ENCODE measurements at regions not wholly inside any gene's neighbourhood (a gene's known extent, or its start where the extent isn't known, plus 50 kb on each side); places are given as distances from the start of the nearest gene placed in this dataset.

DNA sequence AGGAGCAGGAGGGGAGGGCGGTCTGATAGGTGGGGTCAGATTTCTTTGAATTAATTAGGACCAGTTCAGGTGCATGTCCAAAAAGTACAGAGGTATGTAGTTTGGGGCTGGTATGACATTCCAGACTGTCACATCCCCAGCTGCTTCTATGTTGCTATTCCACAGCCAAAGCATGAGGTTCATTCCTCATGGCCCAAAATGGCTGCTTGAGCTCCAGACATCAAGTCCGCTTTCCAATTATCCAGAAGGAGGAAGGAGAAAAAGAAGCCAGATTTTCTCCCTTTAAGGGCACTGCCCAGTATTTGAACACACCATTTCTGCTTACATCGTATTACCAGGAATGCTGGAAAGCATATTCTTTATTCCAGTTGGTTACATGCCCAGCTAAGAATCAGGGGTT is 58.0 kb upstream of the CD82 start:
- no peak overlapping the region for H3K27ac ChIP-seq
- DNase-seq (ENCODE audit: low spot score in 2 of 2) = no peak
- no peaks in the 10 kb centered on the region for H3K36me3 ChIP-seq
- WGBS, 2 donors = 86 to 89% methylated on average over 3 of the region's 3 CpGs
- no peaks in the 10 kb centered on the region for H3K4me1 ChIP-seq
- peaks cover 0 to 11% (median 0%) of the 10 kb centered on the region in 4 donors for H3K9me3 ChIP-seq
- TF ChIP-seq POLR2A (IDR thresholded peaks at IDR 0.05) (no peak), EP300 (IDR thresholded peaks at IDR 0.05) (no peak)
- TF ChIP-seq, protein P1, sequence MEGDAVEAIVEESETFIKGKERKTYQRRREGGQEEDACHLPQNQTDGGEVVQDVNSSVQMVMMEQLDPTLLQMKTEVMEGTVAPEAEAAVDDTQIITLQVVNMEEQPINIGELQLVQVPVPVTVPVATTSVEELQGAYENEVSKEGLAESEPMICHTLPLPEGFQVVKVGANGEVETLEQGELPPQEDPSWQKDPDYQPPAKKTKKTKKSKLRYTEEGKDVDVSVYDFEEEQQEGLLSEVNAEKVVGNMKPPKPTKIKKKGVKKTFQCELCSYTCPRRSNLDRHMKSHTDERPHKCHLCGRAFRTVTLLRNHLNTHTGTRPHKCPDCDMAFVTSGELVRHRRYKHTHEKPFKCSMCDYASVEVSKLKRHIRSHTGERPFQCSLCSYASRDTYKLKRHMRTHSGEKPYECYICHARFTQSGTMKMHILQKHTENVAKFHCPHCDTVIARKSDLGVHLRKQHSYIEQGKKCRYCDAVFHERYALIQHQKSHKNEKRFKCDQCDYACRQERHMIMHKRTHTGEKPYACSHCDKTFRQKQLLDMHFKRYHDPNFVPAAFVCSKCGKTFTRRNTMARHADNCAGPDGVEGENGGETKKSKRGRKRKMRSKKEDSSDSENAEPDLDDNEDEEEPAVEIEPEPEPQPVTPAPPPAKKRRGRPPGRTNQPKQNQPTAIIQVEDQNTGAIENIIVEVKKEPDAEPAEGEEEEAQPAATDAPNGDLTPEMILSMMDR (IDR thresholded peaks at IDR 0.05) = no peak
- H3K4me3 ChIP-seq = no peak overlapping the region
- no peaks in the 10 kb centered on the region for H3K27me3 ChIP-seq

DNA sequence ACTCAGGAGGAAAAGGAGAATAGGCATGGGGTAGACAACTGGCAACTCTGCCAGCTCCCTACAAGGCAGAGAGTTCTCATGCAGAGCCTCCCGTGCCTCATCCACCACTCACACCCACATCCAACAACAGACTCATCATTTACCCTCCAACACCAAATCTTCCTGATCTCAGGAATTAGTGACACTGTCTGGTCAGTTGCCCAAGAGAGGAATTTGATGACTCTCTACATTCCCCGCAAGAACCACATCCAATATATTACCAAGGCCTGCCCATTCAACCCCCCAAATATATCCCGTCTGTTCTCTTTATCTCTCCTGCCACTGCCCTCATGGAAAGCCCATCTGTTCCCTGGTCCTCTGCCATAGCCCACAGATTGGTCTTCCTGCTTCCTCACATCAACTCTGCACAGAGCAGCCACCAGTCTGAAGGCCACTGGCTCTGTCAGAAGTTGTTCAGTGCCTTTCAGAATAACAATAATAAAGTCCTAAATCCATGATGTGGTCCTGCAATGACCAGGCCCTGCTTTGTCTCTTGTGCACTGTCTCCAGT is 57.5 kb upstream of the CD82 start:
- Histone ChIP-seq H3K27me3 (no peaks in the 10 kb centered on the region), H3K4me1 (no peaks in the 10 kb centered on the region), H3K36me3 (no peaks in the 10 kb centered on the region), H3K27ac (no peak overlapping the region), H3K9me3 (peaks cover 0 to 11% (median 0%) of the 10 kb centered on the region in 4 donors), H3K4me3 (no peak overlapping the region)
- DNase-seq (ENCODE audit: low spot score in 2 of 2) = no peak
- no peak for TF ChIP-seq POLR2A (IDR thresholded peaks at IDR 0.05)
- TF ChIP-seq, protein P1 (IDR thresholded peaks at IDR 0.05) = no peak
- WGBS, 2 donors = 83 to 87% methylated on average over 3 of the region's 3 CpGs

DNA sequence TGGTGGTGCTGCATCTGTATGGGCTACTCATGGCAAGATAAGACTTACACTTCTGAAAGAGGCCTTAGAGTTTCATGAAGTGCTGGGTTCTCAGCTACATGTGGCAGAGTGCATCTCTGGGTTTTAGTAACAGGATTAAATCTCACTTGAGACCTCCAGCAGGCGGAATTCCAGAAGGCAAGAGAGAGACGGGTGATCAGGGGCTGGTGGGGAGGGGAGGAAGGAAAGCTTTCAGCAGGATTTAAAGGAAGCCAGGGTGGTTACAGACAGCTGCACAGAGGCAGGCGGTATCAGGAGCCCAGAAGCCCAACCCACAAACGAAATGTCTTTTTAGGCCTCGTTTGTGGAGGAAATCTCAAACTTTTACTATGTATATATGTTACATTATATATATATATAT is 56.2 kb upstream of the CD82 start:
- Histone ChIP-seq H3K9me3 (peaks cover 0 to 11% (median 0%) of the 10 kb centered on the region in 4 donors), H3K27me3 (no peaks in the 10 kb centered on the region), H3K36me3 (no peaks in the 10 kb centered on the region), H3K4me1 (no peaks in the 10 kb centered on the region), H3K4me3 (no peak overlapping the region), H3K27ac (no peak overlapping the region)
- 36 to 48% methylated on average over 5 of the region's 5 CpGs for WGBS, 2 donors
- no peak for DNase-seq (ENCODE audit: low spot score in 2 of 2)
- no peak for TF ChIP-seq EP300 (IDR thresholded peaks at IDR 0.05)
- no peak for TF ChIP-seq POLR2A (IDR thresholded peaks at IDR 0.05)
- TF ChIP-seq, protein P1 (IDR thresholded peaks at IDR 0.05) = no peak

DNA sequence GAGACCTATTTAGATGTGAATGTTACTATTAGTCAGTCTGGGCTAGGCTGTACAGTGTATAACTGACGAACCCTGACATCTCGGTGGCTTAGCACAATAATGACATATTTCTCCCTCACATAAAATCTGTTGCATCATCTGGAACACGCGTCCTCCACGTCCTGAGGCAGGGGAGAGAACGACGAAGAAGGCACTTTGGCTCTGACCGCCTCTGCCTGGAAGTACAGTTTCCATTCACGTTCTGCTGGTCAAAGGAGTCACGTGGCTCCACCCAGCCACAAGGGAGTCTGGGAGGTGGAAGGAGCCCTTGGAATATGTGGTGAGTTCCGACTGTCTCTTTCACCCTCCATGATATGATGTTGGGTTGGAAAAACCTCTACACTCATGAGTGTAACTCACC is 55.1 kb upstream of the CD82 start:
- peaks cover 0 to 7% (median 0%) of the 10 kb centered on the region in 4 donors for H3K9me3 ChIP-seq
- WGBS, 2 donors = 73 to 79% methylated on average over 11 of the region's 11 CpGs
- no peaks in the 10 kb centered on the region for H3K4me1 ChIP-seq
- TF ChIP-seq POLR2A (IDR thresholded peaks at IDR 0.05) (no peak), EP300 (IDR thresholded peaks at IDR 0.05) (no peak)
- TF ChIP-seq, protein P1 (IDR thresholded peaks at IDR 0.05) = no peak
- DNase-seq (ENCODE audit: low spot score in 2 of 2) = no peak
- H3K27ac ChIP-seq = no peak overlapping the region
- no peak overlapping the region for H3K4me3 ChIP-seq
- H3K27me3 ChIP-seq = no peaks in the 10 kb centered on the region
- no peaks in the 10 kb centered on the region for H3K36me3 ChIP-seq

DNA sequence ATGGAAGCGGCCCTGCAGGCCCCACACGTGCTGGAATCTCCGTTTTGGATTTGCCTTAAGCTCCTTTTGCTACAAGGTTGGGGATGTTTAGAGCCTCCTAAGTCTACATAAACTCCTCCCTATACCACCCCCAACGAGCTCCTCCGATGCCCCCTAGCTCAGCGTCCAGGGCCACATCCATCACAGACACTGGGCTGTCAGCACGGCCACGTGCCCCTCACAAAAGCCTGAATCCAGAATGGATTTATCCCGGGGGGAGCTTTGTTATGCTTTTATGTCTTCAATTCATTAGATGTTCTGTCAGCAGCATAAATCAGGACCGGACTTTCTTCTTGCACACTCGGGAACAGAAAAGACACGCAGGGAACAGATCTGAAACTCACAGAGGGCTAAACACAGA is 52.6 kb upstream of the CD82 start:
- no peak overlapping the region for H3K27ac ChIP-seq
- no peak for DNase-seq (ENCODE audit: low spot score in 2 of 2)
- 51 to 55% methylated on average over 12 of the region's 12 CpGs for WGBS, 2 donors
- TF ChIP-seq EP300 (IDR thresholded peaks at IDR 0.05) = no peak
- no peak for TF ChIP-seq POLR2A (IDR thresholded peaks at IDR 0.05)
- TF ChIP-seq, protein P1 (IDR thresholded peaks at IDR 0.05) = no peak
- H3K27me3 ChIP-seq = no peaks in the 10 kb centered on the region
- no peaks in the 10 kb centered on the region for H3K36me3 ChIP-seq
- no peaks in the 10 kb centered on the region for H3K4me1 ChIP-seq
- no peaks in the 10 kb centered on the region for H3K9me3 ChIP-seq
- no peak overlapping the region for H3K4me3 ChIP-seq

Data from tibial nerve (tissue), 4 donors.